H1 (cell line): ENCODE measurements at regions not wholly inside any gene's neighbourhood (a gene's known extent, or its start where the extent isn't known, plus 50 kb on each side); places are given as distances from the start of the nearest gene placed in this dataset.

Experiments
- CTCF ChIA-PET: fragments of 300-600 bp; sonication (Branson Sonifier 250); formaldehyde crosslinking; loops from one replicate; lab custom pipeline; 2021; ENCODE audit not compliant: partially characterized antibody; lab: Charles Lee
- POLR2A ChIA-PET: fragments of 300-600 bp; sonication (Branson Sonifier 250); formaldehyde crosslinking; loops from one replicate; lab custom pipeline; 2021; ENCODE audit warnings: inconsistent platforms; ENCODE audit not compliant: partially characterized antibody; lab: Charles Lee
- DNase-seq, 2 experiments: peaks; one replicate each; pipeline versions ENCODE4 v3.0.0 to v3.0.0-alpha.2; 2010 to 2022; ENCODE audit warnings: low spot score in 2 of 2, low read depth in 1 of 2, mixed read lengths in 1 of 2
- FAIRE-seq: peaks from 2 replicates; lab custom pipeline; 2011; peaks lifted over from hg19 to GRCh38; lab: Jason Lieb, UNC
- H2AFZ ChIP-seq: 2 replicates; pipeline ENCODE4 v1.8.1; 2012; ENCODE audit warnings: low read length, inconsistent platforms
- H2AK5ac ChIP-seq: 2 replicates; pipeline ENCODE4 v1.6.1; 2013; ENCODE audit warnings: low read depth, low read length
- H2BK120ac ChIP-seq: replicated peaks from 2 replicates; pipeline ENCODE3; 2013; ENCODE audit warnings: low read depth, low read length, inconsistent platforms
- H2BK12ac ChIP-seq: 2 replicates; pipeline ENCODE4 v1.6.1; 2013; ENCODE audit warnings: low read depth, low read length
- H2BK15ac ChIP-seq: 2 replicates; pipeline ENCODE4 v1.6.1; 2013; ENCODE audit warnings: low read length
- H2BK20ac ChIP-seq: 2 replicates; pipeline ENCODE4 v1.6.1; 2013; ENCODE audit warnings: low read length
- H2BK5ac ChIP-seq: 2 replicates; pipeline ENCODE4 v1.6.1; 2013; ENCODE audit warnings: low read depth, low read length
- H3K14ac ChIP-seq: 2 replicates; pipeline ENCODE4 v1.6.1; 2013; ENCODE audit warnings: inconsistent platforms; ENCODE audit not compliant: insufficient read length
- H3K18ac ChIP-seq: 2 replicates; pipeline ENCODE4 v1.6.1; 2013; ENCODE audit warnings: low read length; ENCODE audit errors: extremely low read depth
- H3K23ac ChIP-seq: 2 replicates; pipeline ENCODE4 v1.6.1; 2013; ENCODE audit warnings: inconsistent platforms; ENCODE audit not compliant: insufficient read length
- H3K23me2 ChIP-seq: 2 replicates; pipeline ENCODE4 v1.6.1; 2013; ENCODE audit warnings: low read depth, low read length
- H3K27ac ChIP-seq: 2 replicates; pipeline ENCODE4 v1.6.1; 2011; ENCODE audit warnings: low read depth, low read length, inconsistent platforms
- H3K27me3 ChIP-seq, 4 experiments: replicated peaks in 1 of 4; 1 replicate in 1 of 4; 2 replicates in 3 of 4; pipeline versions ENCODE4 v1.6.1 to v1.8.1; 2011 to 2013; ENCODE audit warnings: low read length in 3 of 4, mild to moderate bottlenecking in 3 of 4, inconsistent platforms in 2 of 4, mixed read lengths in 2 of 4, moderate library complexity in 1 of 4; ENCODE audit not compliant: control insufficient read depth in 3 of 4, insufficient read depth in 3 of 4; ENCODE audit errors: extremely low read depth in 1 of 4
- H3K36me3 ChIP-seq, 4 experiments: 2 replicates each; pipeline versions ENCODE4 v1.6.1 to v1.8.1; 2011 to 2013; ENCODE audit warnings: mild to moderate bottlenecking in 4 of 4, low read length in 3 of 4, moderate library complexity in 2 of 4, control low read depth in 1 of 4, inconsistent platforms in 1 of 4; ENCODE audit not compliant: insufficient read depth in 4 of 4, control insufficient read depth in 2 of 4
- H3K4ac ChIP-seq: replicated peaks from 2 replicates; pipeline ENCODE3; 2013; ENCODE audit warnings: low read length, low read depth, mixed read lengths, inconsistent platforms; ENCODE audit not compliant: insufficient read length
- H3K4me1 ChIP-seq, 4 experiments: replicated peaks in 1 of 4; 1 replicate in 1 of 4; 2 replicates in 3 of 4; pipeline versions ENCODE4 v1.6.1 to v1.8.1; 2011 to 2013; ENCODE audit warnings: low read length in 3 of 4, inconsistent platforms in 2 of 4, mixed read lengths in 1 of 4; ENCODE audit not compliant: insufficient read depth in 4 of 4, control insufficient read depth in 3 of 4
- H3K4me2 ChIP-seq, 2 experiments: 2 replicates each; pipeline versions ENCODE4 v1.6.1 to v1.8.1; 2011 to 2013; ENCODE audit warnings: low read depth in 2 of 2, low read length in 2 of 2, control low read depth in 1 of 2, inconsistent platforms in 1 of 2, mild to moderate bottlenecking in 1 of 2; ENCODE audit not compliant: insufficient read depth in 1 of 2
- H3K4me3 ChIP-seq, 4 experiments: fragments of 200-600, 300-600 bp in 1 of 4; sonication (generic), shearing (Covaris generic), sonication (Bioruptor Twin) in 1 of 4; 2 replicates each; pipeline versions ENCODE4 v1.5.1 to v1.8.1; 2011 to 2016; ENCODE audit warnings: low read length in 4 of 4, low read depth in 3 of 4, control low read depth in 2 of 4, inconsistent platforms in 2 of 4, mild to moderate bottlenecking in 2 of 4, mixed read lengths in 1 of 4, moderate library complexity in 1 of 4; ENCODE audit not compliant: insufficient read depth in 2 of 4; ENCODE audit errors: extremely low read depth in 1 of 4
- H3K56ac ChIP-seq: replicated peaks from 2 replicates; pipeline ENCODE3; 2013; ENCODE audit warnings: low read depth, mild to moderate bottlenecking, mixed read lengths, low read length, inconsistent platforms; ENCODE audit not compliant: insufficient read length
- H3K79me1 ChIP-seq: 2 replicates; pipeline ENCODE4 v1.6.1; 2013; ENCODE audit warnings: low read depth, low read length, control low read depth
- H3K79me2 ChIP-seq, 2 experiments: 2 replicates each; pipeline versions ENCODE4 v1.6.1 to v1.8.1; 2012 to 2013; ENCODE audit warnings: low read length in 2 of 2, mild to moderate bottlenecking in 2 of 2, inconsistent platforms in 1 of 2; ENCODE audit not compliant: insufficient read depth in 2 of 2, control insufficient read depth in 1 of 2
- H3K9ac ChIP-seq, 4 experiments: replicated peaks in 1 of 4; 1 replicate in 1 of 4; 2 replicates in 3 of 4; pipeline versions ENCODE4 v1.6.1 to v1.8.1; 2011 to 2013; ENCODE audit warnings: low read depth in 3 of 4, low read length in 3 of 4, control low read depth in 2 of 4, mild to moderate bottlenecking in 2 of 4, moderate library complexity in 2 of 4, inconsistent platforms in 1 of 4; ENCODE audit errors: extremely low read depth in 1 of 4
- H3K9me3 ChIP-seq, 2 experiments: 2 replicates each; pipeline versions ENCODE4 v1.6.1 to v1.8.1; 2012 to 2013; ENCODE audit warnings: mild to moderate bottlenecking in 2 of 2, moderate library complexity in 2 of 2, control low read depth in 1 of 2, inconsistent platforms in 1 of 2, low read depth in 1 of 2, low read length in 1 of 2, mixed read lengths in 1 of 2; ENCODE audit not compliant: insufficient read depth in 2 of 2
- H4K20me1 ChIP-seq, 2 experiments: replicated peaks in 1 of 2; 2 replicates each; pipeline versions ENCODE3 to v1.8.1; 2011 to 2013; ENCODE audit warnings: inconsistent platforms in 2 of 2, low read length in 2 of 2, mild to moderate bottlenecking in 1 of 2; ENCODE audit not compliant: insufficient read depth in 2 of 2, control insufficient read depth in 1 of 2
- H4K5ac ChIP-seq: 2 replicates; pipeline ENCODE4 v1.6.1; 2013; ENCODE audit warnings: low read length, low read depth, mixed read lengths, inconsistent platforms; ENCODE audit not compliant: insufficient read length
- H4K8ac ChIP-seq: 2 replicates; pipeline ENCODE4 v1.8.0; 2013; ENCODE audit warnings: mild to moderate bottlenecking, moderate library complexity, low read length, inconsistent platforms; ENCODE audit not compliant: insufficient read depth; ENCODE audit errors: extremely low read depth
- H4K91ac ChIP-seq: replicated peaks from 2 replicates; pipeline ENCODE3; 2013; ENCODE audit warnings: low read length, mixed read lengths, inconsistent platforms; ENCODE audit not compliant: insufficient read length
- ATF3 ChIP-seq: IDR thresholded peaks from 2 replicates; pipeline ENCODE4 v1.6.1; 2011; ENCODE audit warnings: low read depth, mild to moderate bottlenecking, low read length; ENCODE audit not compliant: insufficient read depth
- BACH1 ChIP-seq: IDR thresholded peaks from 2 replicates; pipeline ENCODE4 v1.6.1; 2012; ENCODE audit warnings: low read length, improper control_type of control experiment
- CBX8 ChIP-seq: fragments of 300-800, 300-1000 bp; sonication (generic); IDR thresholded peaks from 2 replicates; pipeline ENCODE4 v1.7.1; 2016; ENCODE audit warnings: low read depth, low read length, borderline replicate concordance
- CHD1 ChIP-seq: IDR thresholded peaks from 2 replicates; pipeline ENCODE4 v1.6.1; 2012; ENCODE audit warnings: low read depth, low read length, improper control_type of control experiment
- CHD2 ChIP-seq: IDR thresholded peaks from 2 replicates; pipeline ENCODE4 v1.6.1; 2012; ENCODE audit warnings: low read length, improper control_type of control experiment
- GTF2F1 ChIP-seq: IDR thresholded peaks from 2 replicates; pipeline ENCODE4 v1.6.1; 2012; ENCODE audit warnings: low read depth, low read length, improper control_type of control experiment, borderline replicate concordance
- HDAC2 ChIP-seq, 2 experiments: fragments of 300-600 bp in 1 of 2; sonication (generic) in 1 of 2; IDR thresholded peaks; 2 replicates each; pipeline ENCODE4 v1.6.1; 2011 to 2012; ENCODE audit warnings: low read depth in 2 of 2, low read length in 2 of 2, mild to moderate bottlenecking in 2 of 2, moderate library complexity in 2 of 2, borderline replicate concordance in 1 of 2, inconsistent platforms in 1 of 2
- NRF1 ChIP-seq: IDR thresholded peaks from 2 replicates; pipeline ENCODE4 v1.6.1; 2011; ENCODE audit warnings: mild to moderate bottlenecking, low read depth, low read length, improper control_type of control experiment
- RFX5 ChIP-seq: IDR thresholded peaks from 2 replicates; pipeline ENCODE4 v1.6.1; 2011; ENCODE audit warnings: low read depth, low read length, improper control_type of control experiment, borderline replicate concordance
- RXRA ChIP-seq: IDR thresholded peaks from 2 replicates; pipeline ENCODE4 v1.6.1; 2011; ENCODE audit warnings: low read depth, mild to moderate bottlenecking, low read length, moderate library complexity; ENCODE audit not compliant: insufficient read depth
- SIRT6 ChIP-seq: IDR thresholded peaks from one replicate; pipeline ENCODE4 v1.7.1; 2012; ENCODE audit warnings: low read length, inconsistent platforms
- SUZ12 ChIP-seq: fragments of 200-600 bp; sonication (generic); IDR thresholded peaks from 2 replicates; pipeline ENCODE4 v1.6.1; 2012; ENCODE audit warnings: mild to moderate bottlenecking, inconsistent platforms, low read length, moderate library complexity, mixed read lengths
- WGBS, 2 experiments: shearing (Covaris generic) in 1 of 2; methylation state at CpG; one replicate each; pipeline versions ENCODE4 v1.1.6 to v1.1.7; 2013 to 2015; ENCODE audit warnings: low lambda C conversion rate in 2 of 2, mixed read lengths in 2 of 2, inconsistent platforms in 1 of 2, low coverage in 1 of 2, missing lambda C conversion rate in 1 of 2; ENCODE audit not compliant: insufficient replicate concordance in 2 of 2, insufficient coverage in 1 of 2, insufficient read length in 1 of 2; ENCODE audit errors: extremely low coverage in 1 of 2, missing lambda C conversion rate in 1 of 2; 5-methylcytosine and 5-hydroxymethylcytosine counted together

DNA sequence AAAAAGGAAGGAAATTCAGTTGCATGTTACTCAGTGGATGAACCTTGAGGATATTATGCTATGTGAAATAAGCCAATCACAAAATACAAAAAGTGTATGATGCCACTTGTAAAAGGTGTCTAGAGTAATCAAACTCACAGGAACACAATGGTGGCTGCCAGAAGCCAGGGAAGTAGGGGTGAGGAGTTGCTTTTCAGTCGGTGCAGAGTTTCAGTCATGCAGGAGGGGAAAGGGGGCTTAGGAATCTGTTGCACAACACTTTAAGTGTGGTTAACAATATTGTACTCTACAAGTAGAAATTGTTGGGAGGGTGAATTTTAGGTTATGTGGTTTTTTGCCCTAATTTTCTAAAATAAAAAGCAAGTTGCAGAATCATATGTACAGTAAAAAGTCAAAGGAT lies 184.2 kb upstream of the RAB4A start:
- POLR2A ChIA-PET, result no interaction called here
- Histone ChIP-seq H2BK5ac (no peak overlapping the region), H3K4me3 (no peak overlapping the region), H2AK5ac (no peak overlapping the region), H3K23ac (no peak overlapping the region), H4K91ac (no peak overlapping the region), H3K79me2 (no peaks in the 10 kb centered on the region), H2BK120ac (no peak overlapping the region), H2BK12ac (no peak overlapping the region), H3K9me3 (peaks cover 12 to 13% of the 10 kb centered on the region in 2 experiments), H4K20me1 (no peaks in the 10 kb centered on the region), H3K9ac (no peak overlapping the region), H3K27me3 (no peaks in the 10 kb centered on the region), H2BK15ac (no peak overlapping the region), H3K36me3 (no peaks in the 10 kb centered on the region), H3K4me1 (peaks cover 3 to 19% (median 13%) of the 10 kb centered on the region in 4 experiments; a peak in 5 of 7 replicates), H3K14ac (no peak overlapping the region), H3K56ac (no peak overlapping the region), H4K8ac (no peak overlapping the region), H4K5ac (no peak overlapping the region), H3K27ac (no peak overlapping the region), H3K4me2 (no peak overlapping the region), H3K79me1 (no peaks in the 10 kb centered on the region), H2AFZ (no peak overlapping the region), H3K23me2 (no peaks in the 10 kb centered on the region), H3K4ac (no peak overlapping the region), H2BK20ac (no peak overlapping the region), H3K18ac (0 out of 2 replicates have a peak overlapping the region, but pooled peaks have one; percentile 7)
- CTCF ChIA-PET, result no interaction called here
- no peak for DNase-seq
- TF ChIP-seq SUZ12 (no peak), RXRA (no peak), CHD2 (no peak), CHD1 (no peak), NRF1 (no peak), HDAC2 (IDR thresholded peaks at IDR 0.05; ENCODE audit: borderline replicate concordance in 1 of 2, low read depth in 2 of 2, low read length in 2 of 2) (no peak), CBX8 (no peak), BACH1 (no peak), SIRT6 (no peak), ATF3 (no peak), RFX5 (no peak), GTF2F1 (no peak)
- 84% methylated on average over 1 of the region's 1 CpG; no CpG with 5 or more reads in 1 of the 2 experiments for WGBS, 2 experiments
- no peak for FAIRE-seq
